Endometrial microvascular endothelial cells (primary cell): ENCODE measurements at regions not wholly inside any gene's neighbourhood (a gene's known extent, or its start where the extent isn't known, plus 50 kb on each side); places are given as distances from the start of the nearest gene placed in this dataset.

Source experiments
- in situ Hi-C: cut with HindIII; loops from 2 replicates; pipeline ENCODE4 v1.10.0; 2017; ENCODE audit warnings: low sequenced_read_pairs, low pct_unique_long_range_greater_than_20kb; ENCODE audit errors: inconsistent ontology term

GRCh38 chr1:245045087-245045881 lies 109.5 kb upstream of the KIF26B start:
- in situ Hi-C loops: loop anchor here (10.0 kb wide), 1 partner anchor 210 kb away; the partner anchor contains the start of gene COX20

DNA sequence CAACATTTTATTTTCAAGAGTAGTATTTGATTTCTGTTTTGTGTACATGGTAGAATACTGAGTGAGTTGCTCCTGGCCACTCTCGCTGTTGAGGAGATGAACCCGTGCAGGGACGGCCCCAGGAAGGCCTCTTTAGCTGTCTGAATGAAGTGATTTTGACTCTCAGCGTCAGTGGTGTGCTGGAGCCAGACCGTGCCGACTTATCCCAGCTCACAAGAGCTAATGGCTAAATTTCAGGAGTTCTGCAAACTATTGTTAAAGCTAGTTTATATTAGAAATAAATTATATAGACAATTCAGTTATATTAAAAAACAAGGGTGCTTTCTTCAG lies 111.2 kb upstream of the KIF26B start:
- in situ Hi-C loops: loop anchor here (10.0 kb wide), 1 partner anchor 209 kb away; the partner anchor contains the start of gene COX20

GRCh38 chr1:245041058-245041698 lies 113.6 kb upstream of the KIF26B start:
- in situ Hi-C loops: loop anchor here (10.0 kb wide), 1 partner anchor 206 kb away; the partner anchor contains the start of gene COX20

- in situ Hi-C loops: no loop called here
Observed at GRCh38 chr1:245039196-245039595, 115.6 kb upstream of the KIF26B start.

DNA sequence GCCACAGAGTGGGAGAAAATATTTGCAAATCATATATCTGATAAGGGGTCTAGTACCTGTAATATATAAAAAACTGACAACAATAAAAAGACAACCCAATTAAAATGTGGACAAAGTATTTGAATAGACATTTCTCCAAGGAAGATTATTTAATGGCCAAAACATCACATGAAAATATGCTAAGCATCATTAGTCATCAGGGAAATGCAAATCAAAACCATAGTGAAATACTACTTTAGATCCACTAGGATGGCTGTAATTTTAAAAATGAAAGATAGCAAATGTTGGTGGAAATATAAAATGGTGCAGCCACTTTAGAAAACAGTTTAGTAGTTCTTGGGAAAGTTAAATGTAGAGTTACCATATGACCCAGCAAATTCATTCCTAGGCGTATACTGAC lies 118.7 kb upstream of the KIF26B start:
- in situ Hi-C loops: no loop called here

DNA sequence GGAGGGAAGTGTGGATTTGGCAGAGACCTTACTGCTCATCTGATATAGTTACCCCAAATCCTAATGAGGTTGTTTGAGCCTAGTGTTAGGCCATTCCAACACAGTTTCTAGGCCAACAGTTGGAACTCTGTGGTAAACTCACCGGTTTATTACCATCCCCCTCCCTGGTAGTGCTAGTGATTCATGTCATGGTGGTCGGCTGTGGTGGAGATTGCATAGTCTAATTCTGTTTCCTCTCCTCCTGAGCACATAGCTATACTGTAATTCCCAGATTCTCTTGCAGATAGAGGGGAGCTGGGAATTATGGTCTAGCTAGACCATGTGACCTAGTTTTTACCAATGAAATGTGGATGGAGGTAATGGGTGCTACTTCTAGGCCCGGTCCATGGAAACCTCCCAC lies 123.7 kb upstream of the KIF26B start:
- in situ Hi-C loops: no loop called here

DNA sequence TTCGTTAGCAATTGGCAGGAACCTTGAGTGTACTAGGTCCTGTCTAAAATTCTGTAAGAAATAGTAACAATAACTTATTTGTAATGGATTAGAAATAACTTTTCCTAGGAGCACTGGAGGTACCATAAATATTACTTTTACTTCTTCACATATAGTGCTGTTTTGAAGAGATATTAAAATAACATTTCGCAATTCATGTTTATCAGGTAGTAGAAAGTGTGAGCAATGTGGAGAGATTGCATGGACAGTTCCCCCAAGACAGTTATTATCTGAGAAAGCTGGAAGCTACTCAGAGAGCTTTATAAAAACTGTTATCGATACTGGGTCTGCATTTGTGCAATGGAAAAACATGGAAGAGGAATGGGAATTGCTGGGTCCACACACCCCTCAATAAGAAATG lies 128.5 kb upstream of the KIF26B start:
- in situ Hi-C loops: no loop called here

- in situ Hi-C loops: no loop called here
Observed at GRCh38 chr1:245025525-245025924, 129.3 kb upstream of the KIF26B start.

DNA sequence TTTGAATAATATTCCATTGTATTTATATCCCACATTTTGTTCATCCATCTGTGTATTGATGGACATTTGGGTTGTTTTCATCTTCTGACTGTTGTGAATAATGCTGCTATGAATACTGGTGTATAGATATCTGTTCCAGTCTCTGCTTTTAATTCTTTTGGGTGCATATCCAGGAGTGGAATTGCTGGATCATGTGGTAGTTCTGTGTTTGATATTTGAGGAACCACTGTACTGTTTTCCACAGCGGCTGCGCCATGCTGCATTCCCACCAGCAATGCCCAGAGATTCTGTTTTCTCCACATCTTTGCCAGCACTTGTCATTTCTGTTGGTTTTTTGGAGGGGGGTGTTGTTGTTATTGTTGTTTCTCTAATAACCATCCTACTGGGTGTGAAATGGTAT lies 131.6 kb upstream of the KIF26B start:
- in situ Hi-C loops: no loop called here

DNA sequence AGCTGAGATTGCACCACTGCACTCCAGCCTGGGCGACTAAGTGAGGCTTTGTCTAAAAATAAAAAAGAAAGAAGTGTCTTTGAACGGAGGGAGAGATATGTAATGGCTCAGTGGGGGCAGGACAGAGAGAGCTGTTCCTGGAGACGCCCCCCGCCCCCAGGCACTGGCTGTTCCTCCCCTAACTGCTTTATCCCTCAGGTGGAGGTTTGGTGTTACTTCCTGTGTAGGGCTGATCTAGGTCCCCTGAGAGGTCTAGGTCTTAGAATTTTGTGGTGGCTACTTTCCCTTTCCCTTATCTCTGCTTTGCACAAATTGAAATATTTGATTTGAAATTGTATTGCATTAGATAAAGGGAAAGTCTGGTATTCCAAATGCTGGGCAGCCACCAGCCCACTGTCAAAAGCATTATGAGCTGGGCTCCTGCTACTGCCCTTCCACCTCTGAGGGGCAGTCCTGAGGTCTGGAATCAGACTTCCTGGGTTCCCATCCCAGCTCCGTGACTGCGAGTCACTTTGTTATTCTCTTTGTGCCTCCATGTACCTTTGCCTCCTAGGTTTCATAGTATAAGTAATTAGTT lies 134.8 kb upstream of the KIF26B start:
- in situ Hi-C loops: no loop called here

DNA sequence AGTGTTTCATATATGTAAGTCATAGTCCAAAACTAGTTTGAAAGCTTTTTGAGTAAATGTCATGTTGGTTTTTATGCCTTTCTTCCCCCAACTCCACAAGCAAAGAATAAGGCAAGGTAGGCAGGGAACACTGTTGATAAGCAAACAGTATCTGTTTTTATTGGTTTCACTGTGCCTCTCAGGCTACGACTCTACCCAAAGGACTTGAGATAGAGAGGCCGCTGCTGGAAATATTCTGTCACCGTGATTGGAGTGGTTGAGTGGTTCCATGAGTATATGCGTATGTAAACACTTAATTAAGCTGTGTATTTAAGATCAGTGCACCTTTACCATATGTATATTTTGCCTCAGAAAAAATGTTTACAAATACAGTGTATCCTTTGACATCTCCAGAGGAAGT lies 138.1 kb upstream of the KIF26B start:
- in situ Hi-C loops: no loop called here

DNA sequence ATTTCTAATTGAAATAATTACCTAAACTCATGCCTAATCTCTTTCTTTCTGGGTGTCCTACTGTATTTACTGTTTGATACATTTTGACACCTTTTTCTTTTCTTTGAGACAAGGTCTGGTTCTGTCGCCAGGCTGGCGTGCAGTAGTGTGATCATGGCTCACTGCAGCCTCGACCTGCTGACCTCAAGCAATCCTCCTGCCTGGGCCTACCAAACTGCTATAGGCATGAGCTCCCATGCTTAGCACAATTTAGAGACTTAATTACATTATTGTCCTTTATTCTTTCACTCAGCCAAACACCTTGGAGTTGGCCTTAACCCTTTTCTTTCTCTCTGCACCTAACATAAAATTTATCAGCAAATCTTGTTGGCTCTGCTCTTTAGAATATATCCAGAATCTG lies 139.8 kb upstream of the KIF26B start:
- in situ Hi-C loops: no loop called here

- in situ Hi-C loops: no loop called here
Observed at GRCh38 chr1:245014247-245015029, 140.3 kb upstream of the KIF26B start.

GRCh38 chr1:245010018-245010614 lies 144.7 kb upstream of the KIF26B start:
- in situ Hi-C loops: no loop called here

- in situ Hi-C loops: no loop called here
Observed at GRCh38 chr1:245008761-245009160, 144.4 kb upstream of the HNRNPU start.

GRCh38 chr1:245007852-245008251 lies 143.5 kb upstream of the HNRNPU start:
- in situ Hi-C loops: no loop called here

DNA sequence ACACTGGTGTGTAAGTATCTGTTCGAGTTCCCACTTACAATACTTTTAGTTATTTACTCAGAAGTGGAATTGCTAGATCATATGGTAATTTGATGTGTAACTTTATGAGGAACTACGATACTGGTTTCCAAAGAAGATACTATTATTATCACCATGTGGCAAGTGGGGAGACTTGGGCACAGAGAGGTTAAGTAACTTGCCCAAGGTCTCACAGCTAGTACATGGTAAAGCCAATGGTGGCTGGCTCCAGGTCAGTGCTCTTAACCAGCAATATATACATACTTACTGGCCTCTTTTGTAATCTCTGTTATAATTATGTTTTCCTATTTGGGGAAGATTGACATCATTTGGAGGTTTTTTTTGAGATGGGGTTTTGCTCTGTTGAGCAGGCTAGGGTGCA lies 138.9 kb upstream of the HNRNPU start:
- in situ Hi-C loops: no loop called here

- in situ Hi-C loops: no loop called here
Observed at GRCh38 chr1:245001252-245001651, 136.9 kb upstream of the HNRNPU start.

DNA sequence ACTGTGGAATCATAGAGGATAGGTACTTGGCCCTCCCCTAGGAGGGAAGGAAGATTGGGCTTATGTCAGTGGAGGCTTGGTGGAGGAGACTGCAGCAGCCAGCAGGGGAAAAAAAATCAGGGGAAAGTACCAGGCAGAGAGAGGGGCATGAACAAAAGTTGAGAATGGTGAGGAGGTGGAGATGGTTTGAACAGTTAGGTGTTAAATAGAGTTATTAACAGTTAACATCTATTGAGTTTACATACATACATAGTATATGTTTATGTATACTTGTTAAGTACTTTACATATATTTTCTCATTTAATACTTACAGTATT lies 136.5 kb upstream of the HNRNPU start:
- in situ Hi-C loops: no loop called here
